ENCODE measurements at regions not wholly inside any gene's neighbourhood (a gene's known extent, or its start where the extent isn't known, plus 50 kb on each side); places are given as distances from the start of the nearest gene placed in this dataset.

- ChIA-PET CTCF (no interaction called here), POLR2A (ENCODE audit: unreplicated experiment) (no interaction called here)
- Histone ChIP-seq H3K79me2 (ENCODE audit: low read length) (no peaks in the 10 kb centered on the region), H3K4me3 (ENCODE audit: low read length) (no peak overlapping the region), H3K9me3 (ENCODE audit: low read length) (no peaks in the 10 kb centered on the region), H2AFZ (ENCODE audit: low read length) (no peak overlapping the region), H4K20me1 (ENCODE audit: low read length) (no peaks in the 10 kb centered on the region), H3F3A (ENCODE audit: low read length, unreplicated experiment) (no peaks in the 10 kb centered on the region), H3K9me2 (replicated peaks; ENCODE audit: low read length) (no peaks in the 10 kb centered on the region), H3K36me3 (ENCODE audit: low read depth, low read length) (no peaks in the 10 kb centered on the region), H3K27me3 (ENCODE audit: low read length) (no peaks in the 10 kb centered on the region), H3K27ac (ENCODE audit: low read length) (no peak overlapping the region), H3K4me2 (ENCODE audit: low read length) (no peak overlapping the region), H3K4me1 (ENCODE audit: insufficient read depth, low read length) (no peaks in the 10 kb centered on the region), H3K9ac (ENCODE audit: low read length) (no peak overlapping the region)
- intact Hi-C loops (cut with micrococcal nuclease), result no loop called here
- no TSS peak for BruUV-seq (replicated peaks)
- ATAC-seq, result no peak
- no peak for DNase-seq
- TF ChIP-seq CTCF (conservative IDR thresholded peaks at IDR 0.05; ENCODE audit: low read depth, low read length), result no peak
- no peak for TF ChIP-seq EZH2phosphoT487 (IDR thresholded peaks at IDR 0.05; ENCODE audit: borderline replicate concordance, low read length)
- no peak for TF ChIP-seq EZH2 (IDR thresholded peaks at IDR 0.05; ENCODE audit: low read length, unreplicated experiment)
Observed at GRCh38 chr7:41814888-41815287, 112.0 kb upstream of the INHBA start.

- no peaks in the 10 kb centered on the region for H3K27me3 ChIP-seq (ENCODE audit: low read length)
- no peaks in the 10 kb centered on the region for H3K79me2 ChIP-seq (ENCODE audit: low read length)
- BruUV-seq (replicated peaks), result no TSS peak
- no peak for TF ChIP-seq CTCF (conservative IDR thresholded peaks at IDR 0.05; ENCODE audit: low read depth, low read length)
- no peak for TF ChIP-seq EZH2 (IDR thresholded peaks at IDR 0.05; ENCODE audit: low read length, unreplicated experiment)
- TF ChIP-seq EZH2phosphoT487 (IDR thresholded peaks at IDR 0.05; ENCODE audit: borderline replicate concordance, low read length), result no peak
- H3K4me1 ChIP-seq (ENCODE audit: insufficient read depth, low read length), result no peaks in the 10 kb centered on the region
- intact Hi-C loops (cut with micrococcal nuclease), result no loop called here
- no peaks in the 10 kb centered on the region for H3K36me3 ChIP-seq (ENCODE audit: low read depth, low read length)
- POLR2A ChIA-PET (ENCODE audit: unreplicated experiment), result no interaction called here
- H3K9ac ChIP-seq (ENCODE audit: low read length), result no peak overlapping the region
- H2AFZ ChIP-seq (ENCODE audit: low read length), result no peak overlapping the region
- no peaks in the 10 kb centered on the region for H3K9me3 ChIP-seq (ENCODE audit: low read length)
- ATAC-seq (no peak), DNase-seq (no peak)
- H3F3A ChIP-seq (ENCODE audit: low read length, unreplicated experiment), result no peaks in the 10 kb centered on the region
- no peak overlapping the region for H3K4me3 ChIP-seq (ENCODE audit: low read length)
- H4K20me1 ChIP-seq (ENCODE audit: low read length), result no peaks in the 10 kb centered on the region
- no peaks in the 10 kb centered on the region for H3K9me2 ChIP-seq (replicated peaks; ENCODE audit: low read length)
- CTCF ChIA-PET, result no interaction called here
- no peak overlapping the region for H3K4me2 ChIP-seq (ENCODE audit: low read length)
- H3K27ac ChIP-seq (ENCODE audit: low read length), result no peak overlapping the region
Observed at GRCh38 chr7:41813286-41813685, 110.4 kb upstream of the INHBA start.

GRCh38 chr7:41811941-41812340 lies 109.1 kb upstream of the INHBA start:
- ChIA-PET CTCF (no interaction called here), POLR2A (ENCODE audit: unreplicated experiment) (no interaction called here)
- H3K9me3 ChIP-seq (ENCODE audit: low read length), result no peaks in the 10 kb centered on the region
- no peak overlapping the region for H2AFZ ChIP-seq (ENCODE audit: low read length)
- no peak overlapping the region for H3K4me3 ChIP-seq (ENCODE audit: low read length)
- no peak for TF ChIP-seq EZH2 (IDR thresholded peaks at IDR 0.05; ENCODE audit: low read length, unreplicated experiment)
- no peaks in the 10 kb centered on the region for H3K27me3 ChIP-seq (ENCODE audit: low read length)
- no peak overlapping the region for H3K27ac ChIP-seq (ENCODE audit: low read length)
- no peaks in the 10 kb centered on the region for H4K20me1 ChIP-seq (ENCODE audit: low read length)
- intact Hi-C loops (cut with micrococcal nuclease), result no loop called here
- H3K4me1 ChIP-seq (ENCODE audit: insufficient read depth, low read length), result no peaks in the 10 kb centered on the region
- H3K79me2 ChIP-seq (ENCODE audit: low read length), result no peaks in the 10 kb centered on the region
- no peaks in the 10 kb centered on the region for H3K9me2 ChIP-seq (replicated peaks; ENCODE audit: low read length)
- DNase-seq (no peak), ATAC-seq (no peak)
- H3F3A ChIP-seq (ENCODE audit: low read length, unreplicated experiment), result no peaks in the 10 kb centered on the region
- no peak overlapping the region for H3K9ac ChIP-seq (ENCODE audit: low read length)
- no peaks in the 10 kb centered on the region for H3K36me3 ChIP-seq (ENCODE audit: low read depth, low read length)
- no peak overlapping the region for H3K4me2 ChIP-seq (ENCODE audit: low read length)
- no TSS peak for BruUV-seq (replicated peaks)
